DMS 273 (cell line): ENCODE measurements at regions not wholly inside any gene's neighbourhood (a gene's known extent, or its start where the extent isn't known, plus 50 kb on each side); places are given as distances from the start of the nearest gene placed in this dataset.

Source experiments
- DNase-seq: peaks from one replicate; lab custom pipeline; 2025; ENCODE audit not compliant: unreplicated experiment; lab: John Stamatoyannopoulos, UW

GRCh38 chr2:88832311-88832991, 141.0 kb downstream of the RPIA start:
- DNase-seq: peak; percentile 3

GRCh38 chr2:88832992-88833389, 141.5 kb downstream of the RPIA start:
- DNase-seq: no peak

DNA sequence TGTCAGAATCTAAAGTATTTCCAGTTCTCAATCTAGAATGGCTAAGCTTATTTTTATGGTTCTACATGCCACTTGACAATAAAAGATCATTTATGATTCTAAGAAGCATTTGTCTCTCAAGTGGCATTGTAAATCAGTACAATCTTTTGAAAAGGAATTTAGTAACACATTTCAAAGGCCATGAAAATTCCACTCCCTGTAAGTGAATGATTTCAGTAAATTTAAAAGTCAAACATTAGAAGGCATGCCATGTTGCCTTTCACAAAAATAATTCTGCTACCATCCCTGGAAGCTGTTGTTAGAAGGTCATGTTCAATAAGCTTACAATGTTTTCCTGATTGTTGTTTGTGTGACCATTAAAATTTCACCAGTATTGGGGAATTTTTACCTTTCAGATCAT, 142.9 kb downstream of the RPIA start:
- no peak for DNase-seq

DNA sequence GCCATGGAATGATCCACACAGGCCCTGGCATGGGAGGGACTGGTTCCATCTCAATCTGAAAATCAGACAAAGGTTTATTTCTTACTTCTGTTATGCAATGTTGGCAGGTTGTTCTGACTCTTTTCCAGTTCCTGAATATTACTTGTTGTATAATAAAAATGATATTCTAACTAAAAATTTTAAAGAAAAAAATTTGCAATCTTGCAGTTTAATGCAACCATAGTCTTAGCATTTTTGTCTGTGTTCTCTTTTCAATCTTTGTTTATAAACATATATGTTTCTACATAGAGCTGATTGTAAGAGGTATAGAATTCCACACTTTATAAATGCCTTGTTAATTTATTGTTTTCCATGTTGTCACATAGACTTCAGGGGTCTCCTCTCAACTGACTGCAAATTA, 143.4 kb downstream of the RPIA start:
- no peak for DNase-seq

- DNase-seq: no peak
These were observed 144.3 kb downstream of the RPIA start for GRCh38 chr2:88835726-88836125.

- no peak for DNase-seq
These were observed 144.9 kb downstream of the RPIA start for GRCh38 chr2:88836351-88836750.

GRCh38 chr2:88837511-88838160, 146.2 kb downstream of the RPIA start:
- DNase-seq: no peak

DNA sequence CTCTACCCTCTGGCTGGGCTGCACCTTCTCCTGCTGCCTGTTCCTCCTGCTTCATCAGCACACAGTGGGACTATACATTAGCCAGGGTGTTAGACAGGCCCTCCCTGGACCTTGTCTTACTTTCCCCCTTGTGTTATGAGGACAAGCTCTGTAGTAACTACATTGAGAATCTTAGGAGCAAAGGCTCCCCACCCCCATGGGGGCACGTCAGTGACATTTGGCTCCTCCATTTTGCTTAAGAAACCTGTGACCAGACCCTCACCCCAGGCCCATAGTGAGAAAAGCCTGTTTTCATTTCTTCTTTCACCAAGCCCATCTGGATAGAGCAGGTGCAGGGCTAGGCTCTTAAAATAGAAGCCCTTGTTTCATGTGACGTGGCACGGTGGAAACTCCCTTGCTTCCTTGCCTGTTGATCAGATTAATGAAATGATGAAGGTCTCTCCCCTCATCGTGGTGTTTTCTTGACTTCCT, 146.7 kb downstream of the RPIA start:
- DNase-seq: no peak

DNA sequence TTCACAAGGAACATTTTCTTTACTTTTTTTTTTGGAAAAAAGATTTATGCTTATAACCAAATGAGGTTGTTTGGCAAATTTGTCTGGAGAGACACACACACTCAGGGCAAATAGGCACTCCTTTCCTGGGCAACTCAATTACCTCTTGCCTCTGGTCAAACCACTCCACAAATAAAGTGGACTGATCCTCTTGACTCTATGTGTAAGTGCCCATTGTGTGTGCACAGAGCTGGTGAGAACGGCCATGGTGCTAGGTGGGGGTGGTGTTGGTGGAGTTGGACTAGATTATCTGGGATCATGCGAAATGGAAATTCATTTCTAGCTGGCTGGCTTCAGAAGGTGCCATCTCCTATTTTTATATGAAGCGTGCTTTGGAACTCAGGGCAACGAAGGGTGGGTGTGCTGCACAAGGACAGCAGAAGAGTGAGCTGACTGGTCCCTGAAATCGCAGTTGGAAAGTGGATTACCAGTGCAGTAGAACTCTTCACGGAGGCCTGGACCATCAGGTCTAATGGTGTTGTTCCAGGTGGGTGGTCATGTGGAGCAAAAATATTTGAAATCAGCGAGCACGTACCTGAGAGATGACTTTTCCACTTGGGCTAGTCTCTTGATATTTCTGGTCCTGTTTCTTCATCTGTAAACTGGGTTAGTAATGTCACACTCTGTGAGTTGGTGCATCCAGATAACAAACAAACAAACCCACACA, 149.9 kb downstream of the RPIA start:
- DNase-seq: no peak

DNA sequence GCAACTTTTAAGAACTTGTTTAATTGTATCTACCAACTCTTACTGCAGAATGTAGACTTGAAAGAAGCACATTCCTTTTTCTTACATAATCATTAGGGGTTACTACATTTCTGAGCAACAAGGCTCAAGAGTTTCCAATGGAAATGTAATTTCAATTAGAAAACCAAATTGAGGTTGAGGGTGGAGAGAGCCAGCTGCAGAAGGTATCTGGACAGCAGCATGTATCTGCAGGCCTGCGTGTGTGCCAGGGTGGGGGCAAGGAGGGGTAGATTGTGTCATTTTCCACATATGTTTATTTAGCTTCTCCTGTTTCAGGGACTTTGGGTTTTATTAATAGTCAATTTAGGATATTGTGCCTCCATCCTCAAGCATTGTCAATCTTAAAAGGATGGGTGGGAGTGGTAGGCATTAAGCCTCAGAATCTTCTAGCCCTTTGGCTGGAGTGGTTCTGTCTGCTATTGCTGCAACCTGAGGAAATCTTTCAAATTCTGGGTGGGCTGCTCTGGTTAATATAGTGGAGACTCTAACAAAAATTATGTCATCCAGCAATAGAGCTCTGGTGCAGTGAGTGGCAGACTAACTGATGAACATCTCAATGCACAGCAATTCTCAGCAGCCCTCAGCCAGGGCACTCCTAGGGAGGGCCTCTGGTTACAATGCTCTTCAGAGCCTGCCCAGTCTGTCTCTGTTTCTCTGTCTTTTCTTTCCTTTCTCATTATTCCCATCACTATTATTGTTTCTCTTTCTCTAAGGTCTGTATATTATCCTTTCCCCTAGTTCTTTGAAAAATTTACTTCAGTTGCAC, 151.4 kb downstream of the RPIA start:
- DNase-seq: no peak

GRCh38 chr2:88843651-88844050, 152.2 kb downstream of the RPIA start:
- DNase-seq: no peak

GRCh38 chr2:88844960-88845359, 153.5 kb downstream of the RPIA start:
- no peak for DNase-seq

GRCh38 chr2:88845772-88846661, 154.5 kb downstream of the RPIA start:
- no peak for DNase-seq

- DNase-seq: no peak
These were observed 161.4 kb downstream of the RPIA start for GRCh38 chr2:88852753-88853402.

DNA sequence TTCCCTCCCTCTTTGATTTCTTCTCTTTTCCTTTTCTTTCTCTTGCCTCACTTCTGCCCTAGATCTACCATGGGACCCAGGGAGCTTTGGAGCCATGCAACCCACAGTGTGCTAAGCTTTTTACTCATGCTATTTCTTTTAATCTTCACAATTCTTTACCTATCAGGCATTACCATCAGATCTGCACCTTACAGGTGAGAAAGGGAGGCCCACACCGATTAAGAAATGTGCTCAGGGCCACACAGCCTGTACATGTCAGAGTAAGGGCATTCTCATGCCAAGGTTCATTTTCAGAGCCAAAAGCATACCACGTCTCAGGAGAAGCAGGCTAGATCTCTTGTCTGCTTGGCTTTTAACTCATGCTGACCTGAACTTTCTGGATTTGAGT, 161.9 kb downstream of the RPIA start:
- DNase-seq: no peak

DNA sequence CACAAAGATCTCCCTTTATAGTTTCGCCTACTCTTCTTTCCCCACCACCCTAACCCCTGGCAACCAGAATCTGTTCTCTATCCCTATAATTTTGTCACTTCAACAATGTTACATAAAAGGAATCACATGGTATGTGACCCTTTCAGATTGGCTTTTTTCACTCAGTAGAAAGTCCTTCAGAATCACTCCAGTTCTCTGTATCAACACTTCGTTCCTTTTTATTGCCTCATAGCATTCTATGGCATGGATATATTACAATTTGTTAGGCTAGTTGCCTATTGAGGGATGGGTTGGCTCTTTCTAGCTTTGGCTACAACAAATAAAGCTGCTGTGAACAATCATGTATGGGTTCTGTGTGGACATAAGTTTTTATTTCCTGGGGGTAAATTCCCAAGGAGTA, 163.1 kb downstream of the RPIA start:
- no peak for DNase-seq

- no peak for DNase-seq
These were observed 164.3 kb downstream of the RPIA start for GRCh38 chr2:88855620-88856408.

GRCh38 chr2:88856409-88857135, 165.1 kb downstream of the RPIA start:
- DNase-seq: no peak
